H1 (cell line): ENCODE measurements at regions not wholly inside any gene's neighbourhood (a gene's known extent, or its start where the extent isn't known, plus 50 kb on each side); places are given as distances from the start of the nearest gene placed in this dataset.

Experiments
- CTCF ChIA-PET: fragments of 300-600 bp; sonication (Branson Sonifier 250); formaldehyde crosslinking; loops from one replicate; lab custom pipeline; 2021; ENCODE audit not compliant: partially characterized antibody; lab: Charles Lee
- POLR2A ChIA-PET: fragments of 300-600 bp; sonication (Branson Sonifier 250); formaldehyde crosslinking; loops from one replicate; lab custom pipeline; 2021; ENCODE audit warnings: inconsistent platforms; ENCODE audit not compliant: partially characterized antibody; lab: Charles Lee
- DNase-seq, 2 experiments: peaks; one replicate each; pipeline versions ENCODE4 v3.0.0 to v3.0.0-alpha.2; 2010 to 2022; ENCODE audit warnings: low spot score in 2 of 2, low read depth in 1 of 2, mixed read lengths in 1 of 2
- FAIRE-seq: peaks from 2 replicates; lab custom pipeline; 2011; peaks lifted over from hg19 to GRCh38; lab: Jason Lieb, UNC
- H2AFZ ChIP-seq: 2 replicates; pipeline ENCODE4 v1.8.1; 2012; ENCODE audit warnings: low read length, inconsistent platforms
- H2AK5ac ChIP-seq: 2 replicates; pipeline ENCODE4 v1.6.1; 2013; ENCODE audit warnings: low read depth, low read length
- H2BK120ac ChIP-seq: replicated peaks from 2 replicates; pipeline ENCODE3; 2013; ENCODE audit warnings: low read depth, low read length, inconsistent platforms
- H2BK12ac ChIP-seq: 2 replicates; pipeline ENCODE4 v1.6.1; 2013; ENCODE audit warnings: low read depth, low read length
- H2BK15ac ChIP-seq: 2 replicates; pipeline ENCODE4 v1.6.1; 2013; ENCODE audit warnings: low read length
- H2BK20ac ChIP-seq: 2 replicates; pipeline ENCODE4 v1.6.1; 2013; ENCODE audit warnings: low read length
- H2BK5ac ChIP-seq: 2 replicates; pipeline ENCODE4 v1.6.1; 2013; ENCODE audit warnings: low read depth, low read length
- H3K14ac ChIP-seq: 2 replicates; pipeline ENCODE4 v1.6.1; 2013; ENCODE audit warnings: inconsistent platforms; ENCODE audit not compliant: insufficient read length
- H3K18ac ChIP-seq: 2 replicates; pipeline ENCODE4 v1.6.1; 2013; ENCODE audit warnings: low read length; ENCODE audit errors: extremely low read depth
- H3K23ac ChIP-seq: 2 replicates; pipeline ENCODE4 v1.6.1; 2013; ENCODE audit warnings: inconsistent platforms; ENCODE audit not compliant: insufficient read length
- H3K23me2 ChIP-seq: 2 replicates; pipeline ENCODE4 v1.6.1; 2013; ENCODE audit warnings: low read depth, low read length
- H3K27ac ChIP-seq: 2 replicates; pipeline ENCODE4 v1.6.1; 2011; ENCODE audit warnings: low read depth, low read length, inconsistent platforms
- H3K27me3 ChIP-seq, 4 experiments: replicated peaks in 1 of 4; 1 replicate in 1 of 4; 2 replicates in 3 of 4; pipeline versions ENCODE4 v1.6.1 to v1.8.1; 2011 to 2013; ENCODE audit warnings: low read length in 3 of 4, mild to moderate bottlenecking in 3 of 4, inconsistent platforms in 2 of 4, mixed read lengths in 2 of 4, moderate library complexity in 1 of 4; ENCODE audit not compliant: control insufficient read depth in 3 of 4, insufficient read depth in 3 of 4; ENCODE audit errors: extremely low read depth in 1 of 4
- H3K36me3 ChIP-seq, 4 experiments: 2 replicates each; pipeline versions ENCODE4 v1.6.1 to v1.8.1; 2011 to 2013; ENCODE audit warnings: mild to moderate bottlenecking in 4 of 4, low read length in 3 of 4, moderate library complexity in 2 of 4, control low read depth in 1 of 4, inconsistent platforms in 1 of 4; ENCODE audit not compliant: insufficient read depth in 4 of 4, control insufficient read depth in 2 of 4
- H3K4ac ChIP-seq: replicated peaks from 2 replicates; pipeline ENCODE3; 2013; ENCODE audit warnings: low read length, low read depth, mixed read lengths, inconsistent platforms; ENCODE audit not compliant: insufficient read length
- H3K4me1 ChIP-seq, 4 experiments: replicated peaks in 1 of 4; 1 replicate in 1 of 4; 2 replicates in 3 of 4; pipeline versions ENCODE4 v1.6.1 to v1.8.1; 2011 to 2013; ENCODE audit warnings: low read length in 3 of 4, inconsistent platforms in 2 of 4, mixed read lengths in 1 of 4; ENCODE audit not compliant: insufficient read depth in 4 of 4, control insufficient read depth in 3 of 4
- H3K4me2 ChIP-seq, 2 experiments: 2 replicates each; pipeline versions ENCODE4 v1.6.1 to v1.8.1; 2011 to 2013; ENCODE audit warnings: low read depth in 2 of 2, low read length in 2 of 2, control low read depth in 1 of 2, inconsistent platforms in 1 of 2, mild to moderate bottlenecking in 1 of 2; ENCODE audit not compliant: insufficient read depth in 1 of 2
- H3K4me3 ChIP-seq, 4 experiments: fragments of 200-600, 300-600 bp in 1 of 4; sonication (generic), shearing (Covaris generic), sonication (Bioruptor Twin) in 1 of 4; 2 replicates each; pipeline versions ENCODE4 v1.5.1 to v1.8.1; 2011 to 2016; ENCODE audit warnings: low read length in 4 of 4, low read depth in 3 of 4, control low read depth in 2 of 4, inconsistent platforms in 2 of 4, mild to moderate bottlenecking in 2 of 4, mixed read lengths in 1 of 4, moderate library complexity in 1 of 4; ENCODE audit not compliant: insufficient read depth in 2 of 4; ENCODE audit errors: extremely low read depth in 1 of 4
- H3K56ac ChIP-seq: replicated peaks from 2 replicates; pipeline ENCODE3; 2013; ENCODE audit warnings: low read depth, mild to moderate bottlenecking, mixed read lengths, low read length, inconsistent platforms; ENCODE audit not compliant: insufficient read length
- H3K79me1 ChIP-seq: 2 replicates; pipeline ENCODE4 v1.6.1; 2013; ENCODE audit warnings: low read depth, low read length, control low read depth
- H3K79me2 ChIP-seq, 2 experiments: 2 replicates each; pipeline versions ENCODE4 v1.6.1 to v1.8.1; 2012 to 2013; ENCODE audit warnings: low read length in 2 of 2, mild to moderate bottlenecking in 2 of 2, inconsistent platforms in 1 of 2; ENCODE audit not compliant: insufficient read depth in 2 of 2, control insufficient read depth in 1 of 2
- H3K9ac ChIP-seq, 4 experiments: replicated peaks in 1 of 4; 1 replicate in 1 of 4; 2 replicates in 3 of 4; pipeline versions ENCODE4 v1.6.1 to v1.8.1; 2011 to 2013; ENCODE audit warnings: low read depth in 3 of 4, low read length in 3 of 4, control low read depth in 2 of 4, mild to moderate bottlenecking in 2 of 4, moderate library complexity in 2 of 4, inconsistent platforms in 1 of 4; ENCODE audit errors: extremely low read depth in 1 of 4
- H3K9me3 ChIP-seq, 2 experiments: 2 replicates each; pipeline versions ENCODE4 v1.6.1 to v1.8.1; 2012 to 2013; ENCODE audit warnings: mild to moderate bottlenecking in 2 of 2, moderate library complexity in 2 of 2, control low read depth in 1 of 2, inconsistent platforms in 1 of 2, low read depth in 1 of 2, low read length in 1 of 2, mixed read lengths in 1 of 2; ENCODE audit not compliant: insufficient read depth in 2 of 2
- H4K20me1 ChIP-seq, 2 experiments: replicated peaks in 1 of 2; 2 replicates each; pipeline versions ENCODE3 to v1.8.1; 2011 to 2013; ENCODE audit warnings: inconsistent platforms in 2 of 2, low read length in 2 of 2, mild to moderate bottlenecking in 1 of 2; ENCODE audit not compliant: insufficient read depth in 2 of 2, control insufficient read depth in 1 of 2
- H4K5ac ChIP-seq: 2 replicates; pipeline ENCODE4 v1.6.1; 2013; ENCODE audit warnings: low read length, low read depth, mixed read lengths, inconsistent platforms; ENCODE audit not compliant: insufficient read length
- H4K8ac ChIP-seq: 2 replicates; pipeline ENCODE4 v1.8.0; 2013; ENCODE audit warnings: mild to moderate bottlenecking, moderate library complexity, low read length, inconsistent platforms; ENCODE audit not compliant: insufficient read depth; ENCODE audit errors: extremely low read depth
- H4K91ac ChIP-seq: replicated peaks from 2 replicates; pipeline ENCODE3; 2013; ENCODE audit warnings: low read length, mixed read lengths, inconsistent platforms; ENCODE audit not compliant: insufficient read length
- PHF8 ChIP-seq: fragments of 200-600 bp; sonication (generic); conservative IDR thresholded peaks from 2 replicates; pipeline ENCODE4 v1.7.1; 2012; ENCODE audit warnings: low read depth, mild to moderate bottlenecking, inconsistent platforms, low read length, moderate library complexity
- RFX5 ChIP-seq: IDR thresholded peaks from 2 replicates; pipeline ENCODE4 v1.6.1; 2011; ENCODE audit warnings: low read depth, low read length, improper control_type of control experiment, borderline replicate concordance
- WGBS, 2 experiments: shearing (Covaris generic) in 1 of 2; methylation state at CpG; one replicate each; pipeline versions ENCODE4 v1.1.6 to v1.1.7; 2013 to 2015; ENCODE audit warnings: low lambda C conversion rate in 2 of 2, mixed read lengths in 2 of 2, inconsistent platforms in 1 of 2, low coverage in 1 of 2, missing lambda C conversion rate in 1 of 2; ENCODE audit not compliant: insufficient replicate concordance in 2 of 2, insufficient coverage in 1 of 2, insufficient read length in 1 of 2; ENCODE audit errors: extremely low coverage in 1 of 2, missing lambda C conversion rate in 1 of 2; 5-methylcytosine and 5-hydroxymethylcytosine counted together

DNA sequence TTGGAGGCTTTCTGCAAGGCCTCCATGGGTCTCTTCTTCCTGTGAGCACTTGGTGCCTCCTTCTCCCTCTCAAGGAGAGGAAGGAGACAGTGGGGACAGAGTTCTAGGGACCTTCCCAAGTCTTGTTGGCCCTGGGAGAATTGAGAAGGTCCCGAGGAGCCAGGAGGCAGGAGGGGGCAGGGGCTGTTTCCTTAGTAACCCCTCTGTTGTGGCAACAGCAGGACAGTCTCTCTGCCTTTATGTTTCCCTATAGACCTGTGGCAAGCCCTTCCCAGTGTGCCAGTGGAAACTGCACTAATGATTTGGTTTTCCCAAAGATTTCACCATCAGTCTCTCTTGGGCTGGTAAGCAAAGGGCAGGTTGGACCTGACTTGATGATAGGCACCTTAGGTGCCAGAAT, 87.8 kb upstream of the GALNT15 start:
- FAIRE-seq (no peak), DNase-seq (no peak)
- Histone ChIP-seq H3K79me1 (no peaks in the 10 kb centered on the region), H3K56ac (no peak overlapping the region), H2AFZ (no peak overlapping the region), H4K5ac (no peak overlapping the region), H3K27me3 (no peaks in the 10 kb centered on the region), H3K27ac (no peak overlapping the region), H3K4me1 (no peaks in the 10 kb centered on the region), H2BK5ac (no peak overlapping the region), H4K8ac (no peak overlapping the region), H3K9ac (no peak overlapping the region; a peak in 1 of 7 replicates), H3K4ac (no peak overlapping the region), H3K36me3 (no peaks in the 10 kb centered on the region), H3K9me3 (peaks cover 4 to 17% of the 10 kb centered on the region in 2 experiments; a peak in 2 of 4 replicates), H2BK15ac (no peak overlapping the region), H2BK20ac (no peak overlapping the region), H3K14ac (no peak overlapping the region), H3K4me3 (no peak overlapping the region), H3K4me2 (no peak overlapping the region), H4K20me1 (no peaks in the 10 kb centered on the region), H4K91ac (no peak overlapping the region), H2BK120ac (no peak overlapping the region), H3K23ac (no peak overlapping the region), H3K79me2 (no peaks in the 10 kb centered on the region), H3K18ac (no peak overlapping the region), H3K23me2 (peaks cover 6% of the 10 kb centered on the region; the same call in 1 of the 2 replicates), H2AK5ac (no peak overlapping the region), H2BK12ac (no peak overlapping the region)
- WGBS, 2 experiments: 71% methylated on average over 1 of the region's 1 CpG; no CpG with 5 or more reads in 1 of the 2 experiments
- CTCF ChIA-PET: interaction anchor here (1.0 kb wide), 1 partner anchor 19 kb away, joined by 3 read pairs; no protein-coding TSS in a partner anchor
- POLR2A ChIA-PET: no interaction called here
- TF ChIP-seq RFX5 (no peak), PHF8 (no peak)
